OCI-LY7 (cell line): ENCODE measurements at regions not wholly inside any gene's neighbourhood (a gene's known extent, or its start where the extent isn't known, plus 50 kb on each side); places are given as distances from the start of the nearest gene placed in this dataset.

Source experiments
- BruUV-seq: library from RNA; stranded (reverse); fragments of 400-500 nt; replicated peaks from 2 replicates; lab custom pipeline; 2021; lab: Mats Ljungman, UMichigan
- CTCF ChIA-PET: fragments of 300-600 bp; sonication (Branson Sonifier 250); formaldehyde crosslinking; loops from one replicate; lab custom pipeline; 2022; ENCODE audit warnings: antibody characterized with exemption; ENCODE audit not compliant: unreplicated experiment; lab: Charles Lee
- POLR2A ChIA-PET: fragments of 300-600 bp; sonication (Branson Sonifier 250); formaldehyde crosslinking; loops from one replicate; lab custom pipeline; 2022; ENCODE audit warnings: antibody characterized with exemption; lab: Charles Lee
- DNase-seq: peaks from one replicate; pipeline ENCODE4 v3.0.0-alpha.2; 2015; ENCODE audit warnings: low spot score
- H2AFZ ChIP-seq: fragments of 200-600 bp; sonication (generic), shearing (Covaris generic); 2 replicates; pipeline ENCODE4 v1.6.1; 2014; ENCODE audit warnings: mild to moderate bottlenecking, antibody characterized with exemption, low read length, moderate library complexity
- H3K27ac ChIP-seq: fragments of 200-600 bp; sonication (generic); 2 replicates; pipeline ENCODE4 v1.5.1; 2014; ENCODE audit warnings: mixed run types, low read depth, mild to moderate bottlenecking, moderate library complexity, low read length, inconsistent platforms; ENCODE audit not compliant: poor library complexity, severe bottlenecking
- H3K36me3 ChIP-seq: fragments of 200-600 bp; sonication (generic); 2 replicates; pipeline ENCODE4 v1.6.1; 2014; ENCODE audit warnings: mild to moderate bottlenecking, antibody characterized with exemption, low read length, moderate library complexity, mixed read lengths; ENCODE audit not compliant: insufficient read depth
- H3K4me1 ChIP-seq: fragments of 200-600 bp; sonication (generic); 2 replicates; pipeline ENCODE4 v1.5.1; 2014; ENCODE audit warnings: mild to moderate bottlenecking, low read length; ENCODE audit not compliant: insufficient read depth, poor library complexity, severe bottlenecking
- H3K4me2 ChIP-seq: fragments of 200-600 bp; sonication (generic); 2 replicates; pipeline ENCODE4 v1.6.1; 2014; ENCODE audit warnings: mild to moderate bottlenecking, low read length
- H3K4me3 ChIP-seq: fragments of 200-600 bp; sonication (generic); 2 replicates; pipeline ENCODE4 v1.5.1; 2014; ENCODE audit warnings: mild to moderate bottlenecking, low read depth, low read length; ENCODE audit not compliant: poor library complexity, severe bottlenecking
- H3K79me2 ChIP-seq: fragments of 200-600 bp; sonication (generic); 2 replicates; pipeline ENCODE4 v1.6.1; 2016; ENCODE audit warnings: low read depth, mild to moderate bottlenecking, low read length, moderate library complexity, mixed read lengths; ENCODE audit not compliant: insufficient read depth
- H3K9me2 ChIP-seq: fragments of 200-600 bp; sonication (generic); 2 replicates; pipeline ENCODE4 v1.6.1; 2016; ENCODE audit warnings: mild to moderate bottlenecking, low read length, mixed read lengths; ENCODE audit not compliant: insufficient read depth
- H3K9me3 ChIP-seq: fragments of 200-600 bp; sonication (generic); 2 replicates; pipeline ENCODE4 v1.6.1; 2014; ENCODE audit warnings: mild to moderate bottlenecking, mixed run types, low read length, mixed read lengths
- H4K20me1 ChIP-seq: fragments of 200-600 bp; sonication (generic); 2 replicates; pipeline ENCODE4 v1.6.1; 2014; ENCODE audit warnings: mild to moderate bottlenecking, antibody characterized with exemption, low read length, moderate library complexity, mixed read lengths; ENCODE audit not compliant: insufficient read depth
- CTCF ChIP-seq: fragments of 200-600 bp; sonication (generic); conservative IDR thresholded peaks from 2 replicates; pipeline ENCODE4 v1.5.1; 2014; ENCODE audit warnings: mild to moderate bottlenecking, antibody characterized with exemption, low read length, moderate library complexity, mixed read lengths
- EZH2phosphoT487 ChIP-seq: fragments of 200-600 bp; sonication (generic); IDR thresholded peaks from 2 replicates; pipeline ENCODE4 v1.6.1; 2018; ENCODE audit warnings: low read depth, borderline replicate concordance, mild to moderate bottlenecking, mixed run types, antibody characterized with exemption, low read length, moderate library complexity, mixed read lengths
- intact Hi-C: fragments of 100-400 bp; cut with micrococcal nuclease; formaldehyde crosslinking; loops from one replicate; pipeline ENCODE4 v1.10.0; 2022; ENCODE audit not compliant: unreplicated experiment

GRCh38 chr6:24987446-24988115 lies 51.8 kb upstream of the RIPOR2 start:
- no TSS peak for BruUV-seq
- CTCF ChIA-PET, result no interaction called here
- Histone ChIP-seq H4K20me1 (no peaks in the 10 kb centered on the region), H3K4me3 (no peak overlapping the region), H2AFZ (no peak overlapping the region), H3K9me3 (peaks cover 2% of the 10 kb centered on the region; the same call in 1 of the 2 replicates), H3K27ac (no peak overlapping the region), H3K79me2 (no peaks in the 10 kb centered on the region), H3K9me2 (no peaks in the 10 kb centered on the region), H3K4me2 (no peak overlapping the region), H3K36me3 (no peaks in the 10 kb centered on the region; the same call in 1 of the 2 replicates), H3K4me1 (peaks cover 11% of the 10 kb centered on the region)
- intact Hi-C loops, result no loop called here
- no peak for DNase-seq
- POLR2A ChIA-PET, result interaction anchor here (0.6 to 0.9 kb wide), 2 partner anchors 132 to 145 kb away, joined by 3 read pairs; no protein-coding TSS in a partner anchor
- TF ChIP-seq EZH2phosphoT487 (no peak), CTCF (no peak)

- no peaks in the 10 kb centered on the region for H3K79me2 ChIP-seq
- POLR2A ChIA-PET, result interaction anchor here (0.9 kb wide), 1 partner anchor 133 kb away, joined by 3 read pairs; no protein-coding TSS in a partner anchor
- CTCF ChIA-PET, result no interaction called here
- H4K20me1 ChIP-seq, result no peaks in the 10 kb centered on the region
- H3K9me3 ChIP-seq, result peaks cover 12% of the 10 kb centered on the region
- no peaks in the 10 kb centered on the region; the same call in 1 of the 2 replicates for H3K36me3 ChIP-seq
- TF ChIP-seq EZH2phosphoT487 (no peak), CTCF (no peak)
- no peak overlapping the region for H3K4me2 ChIP-seq
- no peak overlapping the region for H2AFZ ChIP-seq
- intact Hi-C loops, result no loop called here
- no peaks in the 10 kb centered on the region for H3K9me2 ChIP-seq
- no TSS peak for BruUV-seq
- no peak overlapping the region for H3K4me3 ChIP-seq
- no peak for DNase-seq
- peaks cover 11% of the 10 kb centered on the region for H3K4me1 ChIP-seq
- H3K27ac ChIP-seq, result no peak overlapping the region
Observed at GRCh38 chr6:24988562-24988961, 52.8 kb upstream of the RIPOR2 start.
